CD4-positive, CD25-positive, alpha-beta regulatory T cell (primary cell): ENCODE measurements at regions not wholly inside any gene's neighbourhood (a gene's known extent, or its start where the extent isn't known, plus 50 kb on each side); places are given as distances from the start of the nearest gene placed in this dataset.
"Not testable (repeated sequence)": the region's sequence is repeated elsewhere in the genome, so short reads cannot be mapped to it uniquely, and the experiment has no call there.

Experiments
- ATAC-seq, 2 donors: fragments of 150-1000 bp; cut with Tn5 transposase; one replicate each; pipeline ENCODE4 v1.10.0; 2021; ENCODE audit warnings: low read depth in 2 of 2, moderate number of reproducible peaks in 2 of 2, moderate library complexity in 1 of 2
- DNase-seq, 3 donors: peaks; one replicate each; pipeline versions ENCODE4 v3.0.0 to v3.0.0-alpha.2; 2012 to 2022; ENCODE audit warnings: mixed read lengths in 1 of 3
- H3K27ac ChIP-seq: one replicate; pipeline ENCODE4 v1.7.0; 2013; ENCODE audit warnings: mild to moderate bottlenecking, low read length; ENCODE audit not compliant: insufficient read depth, poor library complexity, severe bottlenecking
- H3K27me3 ChIP-seq: one replicate; pipeline ENCODE4 v1.7.0; 2013; ENCODE audit warnings: low read length; ENCODE audit not compliant: control insufficient read depth, insufficient read depth
- H3K36me3 ChIP-seq: one replicate; pipeline ENCODE4 v1.7.0; 2013; ENCODE audit warnings: mild to moderate bottlenecking, low read length, moderate library complexity; ENCODE audit not compliant: control insufficient read depth, insufficient read depth
- H3K4me1 ChIP-seq: 2 replicates; pipeline ENCODE4 v1.7.0; 2013; ENCODE audit warnings: mild to moderate bottlenecking, low read length; ENCODE audit not compliant: insufficient read depth, control insufficient read depth, poor library complexity, severe bottlenecking
- H3K4me3 ChIP-seq: one replicate; pipeline ENCODE4 v1.7.0; 2013; ENCODE audit warnings: low read depth, mild to moderate bottlenecking, low read length, moderate library complexity
- H3K9me3 ChIP-seq, 2 experiments: 1 replicate in 1 of 2; 2 replicates in 1 of 2; pipeline ENCODE4 v1.7.0; 2013; ENCODE audit warnings: low read length in 2 of 2, mild to moderate bottlenecking in 1 of 2, moderate library complexity in 1 of 2; ENCODE audit not compliant: control insufficient read depth in 2 of 2
- H3K27ac Mint-ChIP-seq, 3 donors: one replicate each; pipeline ENCODE4 v1.8.0; 2020 to 2022; ENCODE audit warnings: mild to moderate bottlenecking in 3 of 3, mixed read lengths in 3 of 3, moderate library complexity in 2 of 3
- H3K27me3 Mint-ChIP-seq: one replicate; pipeline ENCODE4 v1.8.0; 2022; ENCODE audit warnings: mild to moderate bottlenecking, mixed read lengths
- H3K36me3 Mint-ChIP-seq: one replicate; pipeline ENCODE4 v1.8.0; 2020; ENCODE audit warnings: mixed read lengths
- H3K4me1 Mint-ChIP-seq, 4 donors: one replicate each; pipeline ENCODE4 v1.8.0; 2020 to 2022; ENCODE audit warnings: mixed read lengths in 4 of 4, mild to moderate bottlenecking in 1 of 4
- H3K4me3 Mint-ChIP-seq, 4 donors: one replicate each; pipeline ENCODE4 v1.8.0; 2020 to 2022; ENCODE audit warnings: mild to moderate bottlenecking in 4 of 4, mixed read lengths in 4 of 4, moderate library complexity in 3 of 4
- H3K9me3 Mint-ChIP-seq, 7 donors: one replicate each; pipeline ENCODE4 v1.8.0; 2020 to 2022; ENCODE audit warnings: mixed read lengths in 7 of 7, mild to moderate bottlenecking in 3 of 7, moderate library complexity in 2 of 7

DNA sequence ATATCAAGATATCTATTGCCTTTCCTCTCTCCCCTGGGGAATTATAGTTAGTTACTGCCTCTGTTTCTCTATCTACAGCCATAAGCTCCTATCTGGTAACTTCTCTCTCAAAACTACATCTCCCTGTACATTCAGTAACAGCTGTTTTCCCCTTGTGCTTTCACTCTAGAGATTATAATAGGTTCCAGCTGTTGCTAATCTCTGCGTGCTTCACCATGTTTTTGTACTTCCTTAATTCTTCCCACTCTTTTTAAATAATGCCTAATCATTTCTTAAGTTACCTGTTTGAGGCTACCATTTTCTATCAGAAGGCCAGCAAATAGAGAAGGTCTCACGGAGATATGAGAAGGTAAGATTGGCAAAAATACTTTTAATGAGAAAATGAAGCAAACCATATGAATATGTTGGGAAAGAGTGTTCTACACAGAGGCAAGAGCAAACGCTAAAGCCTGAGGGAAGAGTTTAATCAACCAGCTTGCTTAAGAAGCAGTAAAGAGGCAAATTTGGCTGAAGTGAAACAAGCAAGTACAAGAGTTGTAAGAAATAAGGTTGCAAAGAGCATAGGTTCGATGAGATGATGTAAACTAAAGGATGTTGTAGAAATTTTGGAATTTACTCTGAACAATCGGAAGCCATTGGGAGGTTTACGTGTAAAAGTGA, 101.9 kb upstream of the HGF start:
- Histone ChIP-seq H3K9me3 (no peaks in the 10 kb centered on the region), H3K4me1 (no peaks in the 10 kb centered on the region), H3K36me3 (no peaks in the 10 kb centered on the region), H3K27ac (no peak overlapping the region), H3K27me3 (no peaks in the 10 kb centered on the region), H3K4me3 (no peak overlapping the region)
- Mint-ChIP-seq H3K27ac (no peak overlapping the region), H3K27me3 (no peaks in the 10 kb centered on the region), H3K36me3 (no peaks in the 10 kb centered on the region), H3K4me3 (no peak overlapping the region), H3K9me3 (peaks cover 4 to 18% (median 8%) of the 10 kb centered on the region in 7 donors), H3K4me1 (no peaks in the 10 kb centered on the region)
- DNase-seq, result no peak
- ATAC-seq, result no peak

DNA sequence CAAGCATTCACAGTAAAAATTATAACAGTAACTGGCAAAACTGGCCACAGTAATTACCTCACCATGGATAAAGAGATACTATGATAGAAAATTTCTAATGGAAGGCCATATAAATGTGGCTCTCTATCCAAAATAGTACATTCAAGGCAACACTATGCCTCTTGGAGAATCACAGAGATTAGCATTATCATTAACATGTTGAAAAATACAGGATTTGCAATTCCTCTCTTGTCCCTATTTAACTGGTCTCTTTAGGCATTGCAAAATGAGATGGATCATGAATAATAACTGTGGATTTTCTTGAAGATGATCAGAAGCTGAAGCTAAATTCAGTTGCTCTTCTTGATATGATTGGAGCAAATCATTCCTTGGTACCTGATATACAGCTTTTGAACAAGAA, 100.8 kb upstream of the HGF start:
- Histone ChIP-seq H3K4me1 (no peaks in the 10 kb centered on the region), H3K4me3 (no peak overlapping the region), H3K9me3 (no peaks in the 10 kb centered on the region), H3K36me3 (no peaks in the 10 kb centered on the region), H3K27me3 (no peaks in the 10 kb centered on the region), H3K27ac (no peak overlapping the region)
- H3K4me3 Mint-ChIP-seq, result no peak overlapping the region
- H3K9me3 Mint-ChIP-seq, result peaks cover 4 to 22% (median 11%) of the 10 kb centered on the region in 7 donors
- no peak for ATAC-seq
- H3K27ac Mint-ChIP-seq, result no peak overlapping the region
- no peak for DNase-seq
- no peaks in the 10 kb centered on the region for H3K36me3 Mint-ChIP-seq
- H3K4me1 Mint-ChIP-seq, result no peaks in the 10 kb centered on the region
- no peaks in the 10 kb centered on the region for H3K27me3 Mint-ChIP-seq

DNA sequence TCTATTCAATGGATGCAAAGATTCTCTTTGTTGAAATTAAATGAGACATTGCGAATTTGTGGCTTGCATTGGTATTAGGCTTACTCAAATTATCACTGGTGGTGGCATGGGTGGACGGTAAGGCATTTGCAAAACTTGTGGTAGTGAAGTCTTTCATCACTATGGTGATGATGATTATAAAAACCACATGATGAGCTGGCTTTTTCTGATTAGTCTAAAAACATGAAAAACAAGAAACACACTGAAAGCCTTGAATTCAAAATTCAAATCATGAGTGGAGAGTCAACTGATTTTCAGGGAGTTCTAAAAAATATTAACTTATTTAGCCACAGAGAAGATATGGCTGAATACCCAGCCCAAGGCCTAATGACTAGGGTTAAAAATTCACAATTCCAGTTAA, 99.8 kb upstream of the HGF start:
- Mint-ChIP-seq H3K27me3 (no peaks in the 10 kb centered on the region), H3K4me1 (no peaks in the 10 kb centered on the region), H3K36me3 (no peaks in the 10 kb centered on the region), H3K27ac (no peak overlapping the region), H3K9me3 (peaks cover 4 to 26% (median 9%) of the 10 kb centered on the region in 7 donors), H3K4me3 (no peak overlapping the region)
- Histone ChIP-seq H3K27ac (no peak overlapping the region), H3K4me1 (no peaks in the 10 kb centered on the region), H3K36me3 (no peaks in the 10 kb centered on the region), H3K9me3 (peaks cover 0 to 4% of the 10 kb centered on the region in 2 experiments), H3K4me3 (no peak overlapping the region), H3K27me3 (no peaks in the 10 kb centered on the region)
- no peak for DNase-seq
- no peak for ATAC-seq

DNA sequence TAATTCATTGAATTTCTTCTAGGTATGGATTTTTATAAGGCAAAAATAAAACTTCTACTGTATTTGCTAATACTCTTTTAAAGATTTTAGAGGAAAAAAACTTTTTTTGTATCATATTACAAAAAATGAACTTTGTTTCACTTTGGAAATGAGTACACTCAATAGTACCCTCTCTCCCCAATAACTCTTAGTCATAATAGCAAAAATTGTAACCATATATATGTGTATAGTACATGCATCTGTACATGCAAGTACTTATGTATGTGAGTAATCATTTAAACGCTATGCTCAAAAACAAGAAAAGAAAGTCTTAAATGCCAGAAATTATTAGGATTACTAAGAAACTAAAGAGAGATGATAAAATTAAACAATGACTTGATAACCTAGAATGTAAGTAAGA, 95.9 kb upstream of the HGF start:
- DNase-seq, result no peak
- Histone ChIP-seq H3K4me3 (no peak overlapping the region), H3K4me1 (no peaks in the 10 kb centered on the region), H3K27ac (no peak overlapping the region), H3K9me3 (peaks cover 0 to 4% of the 10 kb centered on the region in 2 experiments), H3K27me3 (no peaks in the 10 kb centered on the region), H3K36me3 (no peaks in the 10 kb centered on the region)
- Mint-ChIP-seq H3K4me1 (no peaks in the 10 kb centered on the region), H3K27ac (no peak overlapping the region), H3K36me3 (no peaks in the 10 kb centered on the region), H3K27me3 (no peaks in the 10 kb centered on the region), H3K9me3 (peaks cover 0 to 14% (median 5%) of the 10 kb centered on the region in 7 donors), H3K4me3 (no peak overlapping the region)
- ATAC-seq, result no peak

GRCh38 chr7:81859433-81859832, 89.6 kb upstream of the HGF start:
- no peaks in the 10 kb centered on the region for H3K4me1 ChIP-seq
- no peaks in the 10 kb centered on the region for H3K27me3 ChIP-seq
- no peak overlapping the region for H3K27ac ChIP-seq
- no peak for DNase-seq
- no peak overlapping the region for H3K27ac Mint-ChIP-seq
- H3K9me3 ChIP-seq, result no peaks in the 10 kb centered on the region
- no peaks in the 10 kb centered on the region for H3K27me3 Mint-ChIP-seq
- no peak overlapping the region for H3K4me3 Mint-ChIP-seq
- H3K36me3 Mint-ChIP-seq, result no peaks in the 10 kb centered on the region
- peaks cover 0 to 12% (median 3%) of the 10 kb centered on the region in 7 donors for H3K9me3 Mint-ChIP-seq
- H3K4me1 Mint-ChIP-seq, result no peaks in the 10 kb centered on the region
- no peaks in the 10 kb centered on the region for H3K36me3 ChIP-seq
- no peak overlapping the region for H3K4me3 ChIP-seq
- no peak for ATAC-seq

DNA sequence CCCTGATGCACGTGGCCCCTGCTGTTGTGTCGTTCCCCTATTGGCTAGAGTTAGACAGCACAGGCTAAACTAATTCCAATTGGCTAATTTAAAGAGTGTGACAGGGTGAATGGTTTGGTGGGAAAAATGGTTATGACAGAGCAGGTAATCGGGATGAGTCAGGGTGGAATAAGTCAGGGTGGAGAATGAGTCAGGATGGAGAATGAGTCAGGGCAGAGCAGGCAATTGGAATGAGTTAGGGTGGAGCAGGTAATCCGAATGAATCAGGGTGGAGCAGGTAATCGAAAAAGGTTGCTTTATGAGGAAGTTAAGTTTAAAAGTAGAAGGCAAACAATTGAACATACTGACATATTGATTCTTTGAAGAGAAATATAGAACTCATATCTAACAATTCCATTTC, 89.0 kb upstream of the HGF start:
- H3K27ac Mint-ChIP-seq, H3K4me1 ChIP-seq, H3K9me3 ChIP-seq, ATAC-seq, H3K4me3 Mint-ChIP-seq, H3K27ac ChIP-seq, H3K4me1 Mint-ChIP-seq, H3K4me3 ChIP-seq, H3K27me3 Mint-ChIP-seq, H3K36me3 Mint-ChIP-seq, H3K27me3 ChIP-seq, DNase-seq, H3K36me3 ChIP-seq: not testable (repeated sequence)
- H3K9me3 Mint-ChIP-seq, result peaks cover 0 to 15% (median 3%) of the 10 kb centered on the region in 7 donors

GRCh38 chr7:81857385-81857784, 87.5 kb upstream of the HGF start:
- H3K36me3 ChIP-seq, result no peaks in the 10 kb centered on the region
- no peak for DNase-seq
- H3K4me3 ChIP-seq, result no peak overlapping the region
- ATAC-seq, result no peak
- H3K9me3 ChIP-seq, result no peaks in the 10 kb centered on the region
- Mint-ChIP-seq H3K9me3 (peaks cover 0 to 12% (median 4%) of the 10 kb centered on the region in 7 donors), H3K36me3 (no peaks in the 10 kb centered on the region), H3K4me3 (no peak overlapping the region), H3K27me3 (no peaks in the 10 kb centered on the region), H3K4me1 (no peaks in the 10 kb centered on the region), H3K27ac (no peak overlapping the region)
- H3K27ac ChIP-seq, result no peak overlapping the region
- H3K27me3 ChIP-seq, result no peaks in the 10 kb centered on the region
- no peaks in the 10 kb centered on the region for H3K4me1 ChIP-seq

DNA sequence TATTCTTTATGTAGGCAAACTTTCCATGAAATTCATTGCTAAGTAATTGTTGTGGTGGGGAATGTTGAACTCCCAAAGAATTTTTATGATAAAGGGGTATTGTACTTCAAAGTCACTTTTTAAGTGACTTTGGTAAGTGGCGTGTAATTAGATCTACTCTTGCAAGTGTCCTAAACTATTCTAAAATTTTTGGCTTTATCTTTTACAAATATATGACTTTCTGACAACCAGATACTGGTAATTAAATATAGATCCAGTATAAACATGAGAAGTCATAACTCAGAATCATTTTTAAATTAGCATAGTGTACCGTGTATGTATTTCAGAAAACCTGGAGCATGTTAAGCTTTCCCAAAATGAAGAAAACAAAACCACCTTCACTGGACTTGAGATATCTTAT, 84.7 kb upstream of the HGF start:
- ATAC-seq (no peak), DNase-seq (no peak)
- Histone ChIP-seq H3K4me1 (no peaks in the 10 kb centered on the region), H3K9me3 (no peaks in the 10 kb centered on the region), H3K27me3 (no peaks in the 10 kb centered on the region), H3K27ac (no peak overlapping the region), H3K4me3 (no peak overlapping the region), H3K36me3 (no peaks in the 10 kb centered on the region)
- Mint-ChIP-seq H3K4me1 (no peaks in the 10 kb centered on the region), H3K9me3 (peaks cover 2 to 12% (median 4%) of the 10 kb centered on the region in 7 donors), H3K27ac (no peak overlapping the region), H3K36me3 (no peaks in the 10 kb centered on the region), H3K4me3 (no peak overlapping the region), H3K27me3 (no peaks in the 10 kb centered on the region)
